ENCODE measurements at regions not wholly inside any gene's neighbourhood (a gene's known extent, or its start where the extent isn't known, plus 50 kb on each side); places are given as distances from the start of the nearest gene placed in this dataset.

DNA sequence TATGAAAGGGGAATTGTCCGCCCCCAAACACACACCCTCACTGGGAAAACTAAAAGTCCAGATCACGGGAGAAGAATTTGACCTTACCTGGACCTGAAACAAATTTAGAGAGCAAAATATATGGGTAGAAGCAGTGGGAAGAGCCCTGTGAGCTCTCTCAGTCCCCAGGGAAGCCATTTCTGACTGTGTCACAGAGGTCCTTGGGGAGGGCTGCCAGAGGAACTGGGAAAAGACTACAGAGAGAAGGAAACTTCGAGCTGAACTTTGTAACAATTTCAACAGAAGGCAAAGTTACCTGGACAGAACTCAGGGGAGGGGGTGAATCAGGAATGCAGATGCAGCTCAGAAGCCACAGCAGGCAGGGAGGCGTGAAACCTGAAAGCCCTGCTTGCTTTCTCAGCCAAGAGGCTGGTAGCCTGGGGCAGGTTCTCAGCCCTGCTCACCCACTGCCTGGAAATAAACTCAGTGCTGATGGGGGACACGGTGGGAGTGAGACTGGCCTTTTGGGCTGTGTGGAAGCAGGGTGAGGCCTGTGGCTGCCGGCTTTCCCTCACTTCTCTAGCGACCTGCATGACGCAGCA, 163.8 kb downstream of the TMEM200A start:
- intact Hi-C loops (cut with DNase I, micrococcal nuclease): no loop called here
- Histone ChIP-seq H3K4me3 (no peak overlapping the region), H3K4me1 (ENCODE audit: low read depth) (no peaks in the 10 kb centered on the region), H3K9me3 (no peaks in the 10 kb centered on the region), H3K36me3 (ENCODE audit: low read depth) (no peaks in the 10 kb centered on the region)
- TF ChIP-seq CTCF (IDR thresholded peaks at IDR 0.05): no peak
- DNase-seq: no peak
- no peak for ATAC-seq

DNA sequence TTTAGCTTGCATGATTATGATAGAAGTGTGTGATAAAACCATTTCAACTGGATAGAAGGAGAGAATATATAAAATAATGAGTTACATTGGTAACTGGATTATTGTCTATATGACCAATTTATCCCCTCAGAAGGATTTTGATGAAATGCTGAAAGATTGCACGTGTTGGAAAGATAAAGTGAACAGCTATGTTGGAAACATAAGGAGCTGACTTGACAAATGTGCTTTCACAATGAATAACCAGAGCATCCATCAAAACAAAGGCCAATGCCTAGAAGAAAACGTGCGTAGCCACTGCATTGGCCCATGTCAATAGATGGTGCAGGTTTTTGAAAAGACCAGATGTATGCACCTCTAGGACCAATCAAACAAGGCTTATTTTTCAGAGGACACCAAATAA, 168.8 kb downstream of the TMEM200A start:
- H3K36me3 ChIP-seq (ENCODE audit: low read depth): no peaks in the 10 kb centered on the region
- H3K9me3 ChIP-seq: peaks cover 6% of the 10 kb centered on the region
- no peaks in the 10 kb centered on the region for H3K4me1 ChIP-seq (ENCODE audit: low read depth)
- no peak overlapping the region for H3K4me3 ChIP-seq
- no peak for TF ChIP-seq CTCF (IDR thresholded peaks at IDR 0.05)
- DNase-seq (no peak), ATAC-seq (no peak)
- intact Hi-C loops (cut with DNase I, micrococcal nuclease): no loop called here

DNA sequence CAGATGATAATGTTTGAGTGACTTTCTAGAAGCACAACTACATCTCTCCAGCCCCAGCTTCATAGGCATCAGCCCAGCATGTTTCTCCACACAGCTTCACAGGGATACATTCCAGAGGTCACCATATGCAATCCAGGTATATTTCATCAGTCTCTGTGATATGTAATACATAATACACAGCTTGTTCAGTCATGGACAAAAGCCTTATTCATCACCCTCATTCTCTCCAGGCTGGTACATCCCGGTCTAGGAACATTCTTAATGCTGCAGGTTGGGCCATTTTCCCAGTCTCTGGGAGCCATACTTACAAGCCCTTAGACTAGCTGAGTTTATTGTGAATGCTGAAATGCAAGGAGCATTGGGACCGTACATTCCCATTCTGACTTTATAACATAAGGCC, 169.4 kb downstream of the TMEM200A start:
- TF ChIP-seq CTCF (IDR thresholded peaks at IDR 0.05): no peak
- DNase-seq: no peak
- intact Hi-C loops (cut with DNase I, micrococcal nuclease): no loop called here
- Histone ChIP-seq H3K4me3 (no peak overlapping the region), H3K36me3 (ENCODE audit: low read depth) (no peaks in the 10 kb centered on the region), H3K9me3 (peaks cover 6% of the 10 kb centered on the region), H3K4me1 (ENCODE audit: low read depth) (no peaks in the 10 kb centered on the region)
- ATAC-seq: no peak

DNA sequence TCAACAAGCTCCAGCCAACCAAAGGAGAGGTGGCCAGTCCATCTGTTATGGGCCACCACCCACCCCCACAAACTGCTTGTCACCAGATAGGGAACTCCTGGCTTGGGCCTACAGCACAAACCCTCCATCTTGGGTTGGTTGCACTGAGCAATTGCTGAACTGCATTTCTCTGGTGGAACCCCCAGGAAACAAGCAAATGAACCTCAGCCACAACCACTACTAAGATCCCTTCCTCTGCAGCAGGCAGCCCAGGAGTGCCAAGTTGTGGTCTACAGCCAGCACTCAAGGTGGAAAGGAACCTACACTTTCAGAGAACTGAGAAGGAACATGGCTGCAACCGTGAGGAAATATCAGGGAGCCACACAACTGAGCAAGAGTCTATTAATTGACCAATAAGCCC, 171.6 kb downstream of the TMEM200A start:
- H3K36me3 ChIP-seq (ENCODE audit: low read depth): no peaks in the 10 kb centered on the region
- ATAC-seq (no peak), DNase-seq (no peak)
- TF ChIP-seq CTCF (IDR thresholded peaks at IDR 0.05): no peak
- no peaks in the 10 kb centered on the region for H3K4me1 ChIP-seq (ENCODE audit: low read depth)
- peaks cover 6% of the 10 kb centered on the region for H3K9me3 ChIP-seq
- intact Hi-C loops (cut with DNase I, micrococcal nuclease): no loop called here
- H3K4me3 ChIP-seq: no peak overlapping the region

DNA sequence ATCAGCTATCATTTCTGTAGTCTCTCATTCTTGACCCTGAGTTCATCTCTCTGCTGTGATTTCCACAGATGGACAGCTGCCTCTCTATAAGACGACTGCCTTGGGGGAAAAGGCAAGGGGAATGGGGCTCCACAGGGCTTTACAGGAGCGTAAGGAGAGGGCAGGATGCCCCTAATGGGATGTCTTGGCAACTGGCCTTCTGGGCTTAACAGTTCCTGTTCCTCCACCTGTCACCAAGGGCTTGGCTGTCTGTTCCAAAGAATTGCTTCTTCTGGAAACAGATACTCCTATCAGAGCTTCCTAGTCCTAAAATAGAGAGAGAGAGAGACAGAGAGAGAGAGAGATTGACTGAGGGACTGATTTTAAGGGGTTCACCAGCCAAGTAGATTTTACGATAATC, 181.9 kb downstream of the TMEM200A start:
- no peaks in the 10 kb centered on the region for H3K4me1 ChIP-seq (ENCODE audit: low read depth)
- no peaks in the 10 kb centered on the region for H3K36me3 ChIP-seq (ENCODE audit: low read depth)
- intact Hi-C loops (cut with DNase I, micrococcal nuclease): no loop called here
- H3K4me3 ChIP-seq: no peak overlapping the region
- TF ChIP-seq CTCF (IDR thresholded peaks at IDR 0.05): no peak
- ATAC-seq (no peak), DNase-seq (no peak)
- H3K9me3 ChIP-seq: no peaks in the 10 kb centered on the region

Data from mucosa of descending colon (tissue), 3 donors.